ENCODE measurements at regions not wholly inside any gene's neighbourhood (a gene's known extent, or its start where the extent isn't known, plus 50 kb on each side); places are given as distances from the start of the nearest gene placed in this dataset.

- Histone ChIP-seq H3K9me1 (ENCODE audit: insufficient read depth, low read length) (no peaks in the 10 kb centered on the region), H3K4me2 (ENCODE audit: low read depth, low read length) (no peak overlapping the region), H3K56ac (ENCODE audit: extremely low read depth, insufficient read depth, low read length) (no peak overlapping the region), H3K4me3 (ENCODE audit: insufficient read depth, low read depth, low read length) (no peak overlapping the region), H2BK120ac (ENCODE audit: low read depth, low read length) (no peak overlapping the region), H3K9me3 (ENCODE audit: control insufficient read depth, insufficient read depth, low read length) (peaks cover 73% of the 10 kb centered on the region), H3K14ac (replicated peaks; ENCODE audit: low read depth, low read length) (no peak overlapping the region), H3K27ac (ENCODE audit: insufficient read depth, low read length) (no peak overlapping the region), H3K36me3 (ENCODE audit: control insufficient read depth, insufficient read depth, low read length) (no peaks in the 10 kb centered on the region), H3K23ac (ENCODE audit: low read depth, low read length) (no peak overlapping the region), H3K9ac (ENCODE audit: low read depth, low read length) (no peak overlapping the region), H3K27me3 (ENCODE audit: control insufficient read depth, insufficient read depth, low read length) (no peaks in the 10 kb centered on the region), H3K4ac (ENCODE audit: low read depth, low read length) (no peak overlapping the region), H2BK20ac (ENCODE audit: low read depth, low read length) (no peak overlapping the region), H2AK9ac (replicated peaks; ENCODE audit: low read depth, low read length, poor library complexity) (no peak overlapping the region), H2BK5ac (ENCODE audit: low read depth, low read length, poor library complexity, severe bottlenecking) (no peak overlapping the region), H4K8ac (ENCODE audit: low read depth in 2 of 2, low read length in 2 of 2) (no peak overlapping the region), H4K91ac (ENCODE audit: insufficient read depth, low read depth, low read length) (no peak overlapping the region), H2BK15ac (ENCODE audit: low read depth, low read length) (no peak overlapping the region), H4K5ac (ENCODE audit: low read depth, low read length) (no peak overlapping the region), H3K4me1 (ENCODE audit: control insufficient read depth, insufficient read depth, low read length) (no peaks in the 10 kb centered on the region), H2AFZ (replicated peaks; ENCODE audit: low read length, poor library complexity) (no peak overlapping the region), H2AK5ac (ENCODE audit: low read depth, low read length) (no peak overlapping the region), H3K79me1 (ENCODE audit: low read depth in 1 of 2, low read length in 2 of 2) (no peaks in the 10 kb centered on the region), H3K18ac (ENCODE audit: low read depth, low read length) (no peak overlapping the region), H4K20me1 (ENCODE audit: insufficient read depth, low read length) (no peaks in the 10 kb centered on the region)
- DNase-seq (no peak), ATAC-seq (ENCODE audit: low read depth) (no peak)
- intact Hi-C loops (cut with micrococcal nuclease) = no loop called here
- in situ Hi-C loops (cut with MboI; ENCODE audit: low sequenced_read_pairs) = no loop called here
- TF ChIP-seq SMC3 (IDR thresholded peaks at IDR 0.05; ENCODE audit: low read depth, low read length) (no peak), CEBPB (IDR thresholded peaks at IDR 0.05; ENCODE audit: low read depth, low read length) (no peak), RFX5 (IDR thresholded peaks at IDR 0.05; ENCODE audit: low read depth, low read length) (no peak), MAZ (IDR thresholded peaks at IDR 0.05; ENCODE audit: borderline replicate concordance, low read depth, low read length) (no peak), FOS (IDR thresholded peaks at IDR 0.05; ENCODE audit: low read depth, low read length) (no peak), RAD21 (IDR thresholded peaks at IDR 0.05; ENCODE audit: low read length) (no peak), MAFK (IDR thresholded peaks at IDR 0.05; ENCODE audit: low read depth, low read length) (no peak), CHD1 (IDR thresholded peaks at IDR 0.05; ENCODE audit: low read depth, low read length) (no peak)
- TF ChIP-seq, protein P1, sequence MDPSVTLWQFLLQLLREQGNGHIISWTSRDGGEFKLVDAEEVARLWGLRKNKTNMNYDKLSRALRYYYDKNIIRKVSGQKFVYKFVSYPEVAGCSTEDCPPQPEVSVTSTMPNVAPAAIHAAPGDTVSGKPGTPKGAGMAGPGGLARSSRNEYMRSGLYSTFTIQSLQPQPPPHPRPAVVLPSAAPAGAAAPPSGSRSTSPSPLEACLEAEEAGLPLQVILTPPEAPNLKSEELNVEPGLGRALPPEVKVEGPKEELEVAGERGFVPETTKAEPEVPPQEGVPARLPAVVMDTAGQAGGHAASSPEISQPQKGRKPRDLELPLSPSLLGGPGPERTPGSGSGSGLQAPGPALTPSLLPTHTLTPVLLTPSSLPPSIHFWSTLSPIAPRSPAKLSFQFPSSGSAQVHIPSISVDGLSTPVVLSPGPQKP (IDR thresholded peaks at IDR 0.05; ENCODE audit: borderline replicate concordance, low read depth, low read length) = no peak
- TF ChIP-seq, protein P2, sequence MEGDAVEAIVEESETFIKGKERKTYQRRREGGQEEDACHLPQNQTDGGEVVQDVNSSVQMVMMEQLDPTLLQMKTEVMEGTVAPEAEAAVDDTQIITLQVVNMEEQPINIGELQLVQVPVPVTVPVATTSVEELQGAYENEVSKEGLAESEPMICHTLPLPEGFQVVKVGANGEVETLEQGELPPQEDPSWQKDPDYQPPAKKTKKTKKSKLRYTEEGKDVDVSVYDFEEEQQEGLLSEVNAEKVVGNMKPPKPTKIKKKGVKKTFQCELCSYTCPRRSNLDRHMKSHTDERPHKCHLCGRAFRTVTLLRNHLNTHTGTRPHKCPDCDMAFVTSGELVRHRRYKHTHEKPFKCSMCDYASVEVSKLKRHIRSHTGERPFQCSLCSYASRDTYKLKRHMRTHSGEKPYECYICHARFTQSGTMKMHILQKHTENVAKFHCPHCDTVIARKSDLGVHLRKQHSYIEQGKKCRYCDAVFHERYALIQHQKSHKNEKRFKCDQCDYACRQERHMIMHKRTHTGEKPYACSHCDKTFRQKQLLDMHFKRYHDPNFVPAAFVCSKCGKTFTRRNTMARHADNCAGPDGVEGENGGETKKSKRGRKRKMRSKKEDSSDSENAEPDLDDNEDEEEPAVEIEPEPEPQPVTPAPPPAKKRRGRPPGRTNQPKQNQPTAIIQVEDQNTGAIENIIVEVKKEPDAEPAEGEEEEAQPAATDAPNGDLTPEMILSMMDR (conservative IDR thresholded peaks at IDR 0.05; ENCODE audit: low read depth, low read length) = no peak
- TF ChIP-seq, protein P3, sequence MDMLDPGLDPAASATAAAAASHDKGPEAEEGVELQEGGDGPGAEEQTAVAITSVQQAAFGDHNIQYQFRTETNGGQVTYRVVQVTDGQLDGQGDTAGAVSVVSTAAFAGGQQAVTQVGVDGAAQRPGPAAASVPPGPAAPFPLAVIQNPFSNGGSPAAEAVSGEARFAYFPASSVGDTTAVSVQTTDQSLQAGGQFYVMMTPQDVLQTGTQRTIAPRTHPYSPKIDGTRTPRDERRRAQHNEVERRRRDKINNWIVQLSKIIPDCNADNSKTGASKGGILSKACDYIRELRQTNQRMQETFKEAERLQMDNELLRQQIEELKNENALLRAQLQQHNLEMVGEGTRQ (IDR thresholded peaks at IDR 0.05; ENCODE audit: low read depth, low read length) = no peak
- CTCF ChIA-PET = no interaction called here
- 55% methylated on average over 5 of the region's 12 CpGs; no CpG with 5 or more reads in 1 of the 2 experiments for WGBS, 2 experiments (ENCODE audit: extremely low coverage in 2 of 2, insufficient read length in 1 of 2)
- BruUV-seq (replicated peaks) = no TSS peak
- POLR2A ChIA-PET (ENCODE audit: unreplicated experiment) = no interaction called here
- dilution Hi-C loops (cut with HindIII; ENCODE audit: low sequenced_read_pairs, unreplicated experiment) = no loop called here
These were observed 1003.7 kb downstream of the BRD1 start for GRCh38 chr22:48823941-48824340.

Measured in IMR-90 (cell line).